ENCODE measurements at regions not wholly inside any gene's neighbourhood (a gene's known extent, or its start where the extent isn't known, plus 50 kb on each side); places are given as distances from the start of the nearest gene placed in this dataset.

DNA sequence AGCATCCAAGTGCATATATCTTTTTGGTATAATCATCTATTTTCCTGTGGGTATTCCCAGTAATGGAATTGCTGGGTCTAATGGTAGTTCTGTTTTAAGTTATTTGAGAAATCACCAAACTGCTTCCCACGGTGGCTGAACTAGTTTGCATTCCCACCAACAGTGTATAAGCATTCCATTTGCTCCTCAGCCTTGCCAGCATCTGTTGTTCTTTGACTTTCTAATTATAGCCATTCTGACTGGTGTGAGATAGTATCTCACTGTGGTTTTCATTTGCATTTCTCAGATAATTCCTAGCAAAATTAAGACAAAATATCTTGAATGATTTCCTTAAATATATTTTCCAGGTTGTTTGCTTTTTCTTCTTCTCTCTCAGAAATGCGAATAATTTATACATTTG, 341.1 kb downstream of the GBA3 start:
- no peaks in the 10 kb centered on the region for H3K79me2 ChIP-seq (replicated peaks; ENCODE audit: insufficient read depth, low read length)
- no peak overlapping the region for H3K9ac ChIP-seq (ENCODE audit: low read length)
- no peaks in the 10 kb centered on the region for H3K36me3 ChIP-seq (ENCODE audit: insufficient read depth, low read length)
- H3F3A ChIP-seq (ENCODE audit: insufficient read depth, low read length, poor library complexity, severe bottlenecking): no peaks in the 10 kb centered on the region
- TF ChIP-seq CTCF (IDR thresholded peaks at IDR 0.05; ENCODE audit: poor library complexity, severe bottlenecking) (no peak), EZH2 (IDR thresholded peaks at IDR 0.05; ENCODE audit: borderline replicate concordance, insufficient read depth, low read length, poor library complexity, severe bottlenecking) (no peak), POLR2AphosphoS5 (IDR thresholded peaks at IDR 0.05) (no peak), MXI1 (conservative IDR thresholded peaks at IDR 0.05; ENCODE audit: poor library complexity, severe bottlenecking) (no peak), RAD21 (conservative IDR thresholded peaks at IDR 0.05) (no peak), SMC3 (conservative IDR thresholded peaks at IDR 0.05; ENCODE audit: poor library complexity) (no peak), EP300 (conservative IDR thresholded peaks at IDR 0.05; ENCODE audit: poor library complexity, severe bottlenecking) (no peak), TAF1 (IDR thresholded peaks at IDR 0.05; ENCODE audit: low read depth) (no peak)
- TF ChIP-seq, protein P1, sequence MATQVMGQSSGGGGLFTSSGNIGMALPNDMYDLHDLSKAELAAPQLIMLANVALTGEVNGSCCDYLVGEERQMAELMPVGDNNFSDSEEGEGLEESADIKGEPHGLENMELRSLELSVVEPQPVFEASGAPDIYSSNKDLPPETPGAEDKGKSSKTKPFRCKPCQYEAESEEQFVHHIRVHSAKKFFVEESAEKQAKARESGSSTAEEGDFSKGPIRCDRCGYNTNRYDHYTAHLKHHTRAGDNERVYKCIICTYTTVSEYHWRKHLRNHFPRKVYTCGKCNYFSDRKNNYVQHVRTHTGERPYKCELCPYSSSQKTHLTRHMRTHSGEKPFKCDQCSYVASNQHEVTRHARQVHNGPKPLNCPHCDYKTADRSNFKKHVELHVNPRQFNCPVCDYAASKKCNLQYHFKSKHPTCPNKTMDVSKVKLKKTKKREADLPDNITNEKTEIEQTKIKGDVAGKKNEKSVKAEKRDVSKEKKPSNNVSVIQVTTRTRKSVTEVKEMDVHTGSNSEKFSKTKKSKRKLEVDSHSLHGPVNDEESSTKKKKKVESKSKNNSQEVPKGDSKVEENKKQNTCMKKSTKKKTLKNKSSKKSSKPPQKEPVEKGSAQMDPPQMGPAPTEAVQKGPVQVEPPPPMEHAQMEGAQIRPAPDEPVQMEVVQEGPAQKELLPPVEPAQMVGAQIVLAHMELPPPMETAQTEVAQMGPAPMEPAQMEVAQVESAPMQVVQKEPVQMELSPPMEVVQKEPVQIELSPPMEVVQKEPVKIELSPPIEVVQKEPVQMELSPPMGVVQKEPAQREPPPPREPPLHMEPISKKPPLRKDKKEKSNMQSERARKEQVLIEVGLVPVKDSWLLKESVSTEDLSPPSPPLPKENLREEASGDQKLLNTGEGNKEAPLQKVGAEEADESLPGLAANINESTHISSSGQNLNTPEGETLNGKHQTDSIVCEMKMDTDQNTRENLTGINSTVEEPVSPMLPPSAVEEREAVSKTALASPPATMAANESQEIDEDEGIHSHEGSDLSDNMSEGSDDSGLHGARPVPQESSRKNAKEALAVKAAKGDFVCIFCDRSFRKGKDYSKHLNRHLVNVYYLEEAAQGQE (IDR thresholded peaks at IDR 0.05; ENCODE audit: borderline replicate concordance): no peak
- no peaks in the 10 kb centered on the region for H4K20me1 ChIP-seq (ENCODE audit: insufficient read depth)
- no peak overlapping the region for H3K27ac ChIP-seq (ENCODE audit: low read length)
- no peak overlapping the region for H3K4me3 ChIP-seq (ENCODE audit: low read length)
- no peak overlapping the region for H3K4me2 ChIP-seq (ENCODE audit: low read length)
- H2AFZ ChIP-seq (ENCODE audit: low read depth, low read length): no peak overlapping the region
- H3K9me2 ChIP-seq (ENCODE audit: insufficient read depth, low read length): no peaks in the 10 kb centered on the region
- H3K9me3 ChIP-seq (ENCODE audit: low read length): no peaks in the 10 kb centered on the region
- H3K27me3 ChIP-seq (ENCODE audit: insufficient read depth, low read depth, low read length): no peaks in the 10 kb centered on the region

DNA sequence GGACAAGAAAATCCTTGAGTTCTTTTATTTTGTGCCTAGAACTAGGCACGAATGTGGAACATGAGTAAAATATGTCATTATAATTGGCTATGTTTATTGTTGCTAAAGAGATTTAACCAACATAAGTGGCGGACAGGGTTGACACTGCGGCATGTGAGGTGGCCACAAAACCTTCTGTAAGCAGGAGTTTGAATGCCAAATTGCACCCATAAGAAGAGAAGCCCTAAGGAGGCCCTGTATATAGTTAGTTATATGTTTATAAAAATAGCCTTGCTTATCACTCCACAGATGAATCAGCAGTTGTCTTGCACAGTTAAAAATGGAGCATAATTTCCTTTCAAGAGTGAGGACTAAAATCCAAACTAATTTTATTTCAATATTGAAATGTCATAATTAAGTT, 336.1 kb downstream of the GBA3 start:
- Histone ChIP-seq H3K4me2 (ENCODE audit: low read length) (no peak overlapping the region), H3K9ac (ENCODE audit: low read length) (no peak overlapping the region), H3K9me3 (ENCODE audit: low read length) (no peaks in the 10 kb centered on the region), H3K4me3 (ENCODE audit: low read length) (no peak overlapping the region), H3K27ac (ENCODE audit: low read length) (no peak overlapping the region), H3K9me2 (ENCODE audit: insufficient read depth, low read length) (no peaks in the 10 kb centered on the region), H4K20me1 (ENCODE audit: insufficient read depth) (no peaks in the 10 kb centered on the region), H3K27me3 (ENCODE audit: insufficient read depth, low read depth, low read length) (no peaks in the 10 kb centered on the region), H3K36me3 (ENCODE audit: insufficient read depth, low read length) (no peaks in the 10 kb centered on the region), H3F3A (ENCODE audit: insufficient read depth, low read length, poor library complexity, severe bottlenecking) (no peaks in the 10 kb centered on the region), H3K79me2 (replicated peaks; ENCODE audit: insufficient read depth, low read length) (no peaks in the 10 kb centered on the region), H2AFZ (ENCODE audit: low read depth, low read length) (no peak overlapping the region)
- TF ChIP-seq TAF1 (IDR thresholded peaks at IDR 0.05; ENCODE audit: low read depth) (no peak), RAD21 (conservative IDR thresholded peaks at IDR 0.05) (no peak), POLR2AphosphoS5 (IDR thresholded peaks at IDR 0.05) (no peak), EP300 (conservative IDR thresholded peaks at IDR 0.05; ENCODE audit: poor library complexity, severe bottlenecking) (no peak), SMC3 (conservative IDR thresholded peaks at IDR 0.05; ENCODE audit: poor library complexity) (no peak), MXI1 (conservative IDR thresholded peaks at IDR 0.05; ENCODE audit: poor library complexity, severe bottlenecking) (no peak), CTCF (IDR thresholded peaks at IDR 0.05; ENCODE audit: poor library complexity, severe bottlenecking) (no peak)
- TF ChIP-seq, protein P1 (IDR thresholded peaks at IDR 0.05; ENCODE audit: borderline replicate concordance): no peak

Data from neural cell (in vitro differentiated cells).